ENCODE measurements at regions not wholly inside any gene's neighbourhood (a gene's known extent, or its start where the extent isn't known, plus 50 kb on each side); places are given as distances from the start of the nearest gene placed in this dataset.

DNA sequence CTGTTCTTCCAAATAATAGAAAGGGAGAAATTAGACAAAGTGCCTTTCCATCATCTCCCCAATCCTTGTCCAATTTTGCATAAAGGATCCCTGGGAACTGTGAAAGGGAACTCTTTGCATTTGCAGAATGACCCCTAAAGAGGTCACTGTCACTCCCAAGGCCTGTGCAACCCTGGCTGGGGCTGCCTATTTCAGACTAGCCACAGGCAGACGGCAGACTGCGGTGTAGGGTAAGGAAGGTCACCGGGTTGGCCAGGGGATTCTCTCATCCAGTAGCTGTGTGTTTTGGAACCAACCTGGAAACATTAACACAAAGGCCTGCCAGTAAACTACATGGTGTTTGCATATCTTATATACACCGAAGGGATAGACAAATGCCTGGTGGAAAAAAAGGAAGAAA lies 818.7 kb downstream of the BCL11A start:
- TF ChIP-seq, protein P1, sequence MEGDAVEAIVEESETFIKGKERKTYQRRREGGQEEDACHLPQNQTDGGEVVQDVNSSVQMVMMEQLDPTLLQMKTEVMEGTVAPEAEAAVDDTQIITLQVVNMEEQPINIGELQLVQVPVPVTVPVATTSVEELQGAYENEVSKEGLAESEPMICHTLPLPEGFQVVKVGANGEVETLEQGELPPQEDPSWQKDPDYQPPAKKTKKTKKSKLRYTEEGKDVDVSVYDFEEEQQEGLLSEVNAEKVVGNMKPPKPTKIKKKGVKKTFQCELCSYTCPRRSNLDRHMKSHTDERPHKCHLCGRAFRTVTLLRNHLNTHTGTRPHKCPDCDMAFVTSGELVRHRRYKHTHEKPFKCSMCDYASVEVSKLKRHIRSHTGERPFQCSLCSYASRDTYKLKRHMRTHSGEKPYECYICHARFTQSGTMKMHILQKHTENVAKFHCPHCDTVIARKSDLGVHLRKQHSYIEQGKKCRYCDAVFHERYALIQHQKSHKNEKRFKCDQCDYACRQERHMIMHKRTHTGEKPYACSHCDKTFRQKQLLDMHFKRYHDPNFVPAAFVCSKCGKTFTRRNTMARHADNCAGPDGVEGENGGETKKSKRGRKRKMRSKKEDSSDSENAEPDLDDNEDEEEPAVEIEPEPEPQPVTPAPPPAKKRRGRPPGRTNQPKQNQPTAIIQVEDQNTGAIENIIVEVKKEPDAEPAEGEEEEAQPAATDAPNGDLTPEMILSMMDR (IDR thresholded peaks at IDR 0.05) = no peak
- no peak for TF ChIP-seq POLR2A (IDR thresholded peaks at IDR 0.05)

Measured in Peyer's patch (tissue), 4 donors.